Upper lobe of right lung (tissue), 1 donor: ENCODE measurements at regions not wholly inside any gene's neighbourhood (a gene's known extent, or its start where the extent isn't known, plus 50 kb on each side); places are given as distances from the start of the nearest gene placed in this dataset.

Experiments
- ATAC-seq: fragments of 200-7000 bp; cut with Tn5 transposase; one replicate; pipeline ENCODE4 v1.9.1; 2020; ENCODE audit warnings: mild to moderate bottlenecking, moderate library complexity
- DNase-seq: peaks from one replicate; pipeline ENCODE4 v3.0.0-alpha.2; 2020
- H3K27ac ChIP-seq: fragments of 200-600 bp; one replicate; pipeline ENCODE4 v1.8.0; 2022
- H3K27me3 ChIP-seq: fragments of 200-600 bp; one replicate; pipeline ENCODE4 v1.8.0; 2022; ENCODE audit warnings: mild to moderate bottlenecking
- H3K36me3 ChIP-seq: fragments of 200-600 bp; one replicate; pipeline ENCODE4 v1.8.0; 2022
- H3K4me1 ChIP-seq: fragments of 200-600 bp; one replicate; pipeline ENCODE4 v1.8.0; 2022
- H3K4me3 ChIP-seq: fragments of 200-600 bp; one replicate; pipeline ENCODE4 v1.8.0; 2022; ENCODE audit warnings: mild to moderate bottlenecking
- H3K9me3 ChIP-seq: fragments of 200-600 bp; one replicate; pipeline ENCODE4 v1.8.0; 2022
- CTCF ChIP-seq: fragments of 200-600 bp; IDR thresholded peaks from one replicate; pipeline ENCODE4 v1.8.0; 2022; ENCODE audit warnings: antibody characterized with exemption
- intact Hi-C: fragments of 100-400 bp; cut with DNase I; formaldehyde crosslinking; loops from one replicate; pipeline ENCODE4 v1.11.0; 2022
- donor health status: DM: no; HTN: yes; CAD: no; lungs with severe emphysema.

GRCh38 chr2:81481242-81481993 lies 1176.9 kb upstream of the LRRTM1 start:
- intact Hi-C loops: no loop called here
- H3K27me3 ChIP-seq: no peaks in the 10 kb centered on the region
- H3K4me1 ChIP-seq: no peaks in the 10 kb centered on the region
- H3K4me3 ChIP-seq: no peak overlapping the region
- DNase-seq: peak; percentile 58
- ATAC-seq: peak; percentile 47
- no peak for TF ChIP-seq CTCF
- no peaks in the 10 kb centered on the region for H3K36me3 ChIP-seq
- no peaks in the 10 kb centered on the region for H3K9me3 ChIP-seq
- no peak overlapping the region for H3K27ac ChIP-seq

GRCh38 chr2:81467096-81467495 lies 1162.5 kb upstream of the LRRTM1 start:
- Histone ChIP-seq H3K36me3 (no peaks in the 10 kb centered on the region), H3K9me3 (peaks cover 5% of the 10 kb centered on the region), H3K4me3 (no peak overlapping the region), H3K27me3 (no peaks in the 10 kb centered on the region), H3K27ac (no peak overlapping the region), H3K4me1 (no peaks in the 10 kb centered on the region)
- no peak for TF ChIP-seq CTCF
- ATAC-seq: no peak
- intact Hi-C loops: no loop called here
- DNase-seq: peak; percentile 51

- intact Hi-C loops: no loop called here
- Histone ChIP-seq H3K4me1 (no peaks in the 10 kb centered on the region), H3K36me3 (no peaks in the 10 kb centered on the region), H3K27ac (no peak overlapping the region), H3K4me3 (no peak overlapping the region), H3K27me3 (no peaks in the 10 kb centered on the region), H3K9me3 (peaks cover 4% of the 10 kb centered on the region)
- DNase-seq (no peak), ATAC-seq (no peak)
- TF ChIP-seq CTCF: no peak
Observed at GRCh38 chr2:81462420-81462819, 1157.9 kb upstream of the LRRTM1 start.

- no peak for TF ChIP-seq CTCF
Observed at GRCh38 chr2:81445176-81445575, 1140.6 kb upstream of the LRRTM1 start.

GRCh38 chr2:81437456-81438000 lies 1133.0 kb upstream of the LRRTM1 start:
- no peaks in the 10 kb centered on the region for H3K4me1 ChIP-seq
- no peaks in the 10 kb centered on the region for H3K27me3 ChIP-seq
- ATAC-seq (no peak), DNase-seq (no peak)
- TF ChIP-seq CTCF: no peak
- no peak overlapping the region for H3K27ac ChIP-seq
- H3K4me3 ChIP-seq: no peak overlapping the region
- H3K9me3 ChIP-seq: no peaks in the 10 kb centered on the region
- intact Hi-C loops: no loop called here
- no peaks in the 10 kb centered on the region for H3K36me3 ChIP-seq

More at GRCh38 chr2:81445176-81445575, 1140.6 kb upstream of the LRRTM1 start:
- Histone ChIP-seq H3K4me3 (no peak overlapping the region), H3K27ac (no peak overlapping the region), H3K27me3 (no peaks in the 10 kb centered on the region), H3K36me3 (no peaks in the 10 kb centered on the region), H3K9me3 (no peaks in the 10 kb centered on the region), H3K4me1 (no peaks in the 10 kb centered on the region)
- ATAC-seq: no peak
- intact Hi-C loops: no loop called here
- no peak for DNase-seq
